Neural progenitor cell (in vitro differentiated cells): ENCODE measurements at regions not wholly inside any gene's neighbourhood (a gene's known extent, or its start where the extent isn't known, plus 50 kb on each side); places are given as distances from the start of the nearest gene placed in this dataset.

Source experiments
- CTCF ChIP-seq: fragments of 200-600 bp; sonication (generic); IDR thresholded peaks from 2 replicates; pipeline ENCODE4 v1.5.1; 2017; ENCODE audit warnings: antibody characterized with exemption, mild to moderate bottlenecking
- EZH2 ChIP-seq: fragments of 200-600 bp; sonication (generic); IDR thresholded peaks from 2 replicates; pipeline ENCODE4 v1.6.1; 2017; ENCODE audit warnings: antibody characterized with exemption, mild to moderate bottlenecking, moderate library complexity
- EZH2phosphoT487 ChIP-seq: fragments of 200-600 bp; sonication (generic); IDR thresholded peaks from 2 replicates; pipeline ENCODE4 v1.6.1; 2017; ENCODE audit warnings: antibody characterized with exemption

GRCh38 chr3:110576960-110577359 is 494.7 kb upstream of the NECTIN3 start:
- TF ChIP-seq CTCF (no peak), EZH2 (no peak), EZH2phosphoT487 (no peak)
